HG02678 (cell line): ENCODE measurements at regions not wholly inside any gene's neighbourhood (a gene's known extent, or its start where the extent isn't known, plus 50 kb on each side); places are given as distances from the start of the nearest gene placed in this dataset.

Experiments used
- ATAC-seq: cut with Tn5 transposase; IDR thresholded peaks from one replicate; pipeline ENCODE4 v1.9.1; 2021; ENCODE audit warnings: mild to moderate bottlenecking, moderate library complexity; ENCODE audit not compliant: unreplicated experiment

DNA sequence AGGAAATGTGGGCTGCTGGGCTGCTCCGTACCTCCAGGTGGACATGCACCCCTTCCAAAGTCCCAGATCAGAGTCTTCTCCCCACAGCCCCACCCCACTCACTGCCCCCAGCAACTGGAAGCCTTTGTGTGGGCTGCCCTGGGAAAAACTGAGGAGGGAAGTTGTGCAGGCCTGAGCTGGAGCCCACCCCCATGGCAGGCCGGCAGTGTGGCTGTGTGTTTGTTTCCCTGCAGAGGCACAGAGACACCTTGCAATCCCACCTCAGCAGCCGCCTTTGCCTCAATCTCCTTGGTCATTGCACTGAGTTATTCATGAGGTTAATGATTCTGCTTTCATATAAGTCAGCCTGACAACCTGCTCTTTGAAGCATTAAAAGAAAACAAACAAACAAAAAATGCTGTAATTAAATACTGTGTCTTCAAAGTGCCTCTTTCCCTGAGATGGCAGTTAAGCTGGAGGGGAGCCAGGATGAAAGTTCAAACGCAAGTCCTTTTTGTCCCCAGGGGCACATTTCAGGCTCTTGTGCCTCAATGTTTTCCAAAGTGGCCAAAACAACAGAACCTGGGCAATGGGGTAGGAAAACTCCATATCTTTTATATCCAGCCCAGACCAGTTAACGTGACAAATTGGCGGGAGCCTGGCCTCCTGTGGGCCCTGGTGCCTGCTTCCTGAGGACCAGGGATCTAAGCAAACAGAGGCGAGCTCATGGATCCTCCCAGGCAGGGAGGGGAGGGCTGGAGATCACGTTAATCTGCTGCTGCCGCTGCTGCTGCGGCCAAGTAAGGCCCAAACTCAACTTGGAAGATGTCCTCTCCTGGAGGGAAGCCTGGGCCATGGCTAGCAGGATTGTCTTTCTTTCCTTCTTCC lies 51.9 kb upstream of the TSPAN11 start:
- no peak for ATAC-seq

DNA sequence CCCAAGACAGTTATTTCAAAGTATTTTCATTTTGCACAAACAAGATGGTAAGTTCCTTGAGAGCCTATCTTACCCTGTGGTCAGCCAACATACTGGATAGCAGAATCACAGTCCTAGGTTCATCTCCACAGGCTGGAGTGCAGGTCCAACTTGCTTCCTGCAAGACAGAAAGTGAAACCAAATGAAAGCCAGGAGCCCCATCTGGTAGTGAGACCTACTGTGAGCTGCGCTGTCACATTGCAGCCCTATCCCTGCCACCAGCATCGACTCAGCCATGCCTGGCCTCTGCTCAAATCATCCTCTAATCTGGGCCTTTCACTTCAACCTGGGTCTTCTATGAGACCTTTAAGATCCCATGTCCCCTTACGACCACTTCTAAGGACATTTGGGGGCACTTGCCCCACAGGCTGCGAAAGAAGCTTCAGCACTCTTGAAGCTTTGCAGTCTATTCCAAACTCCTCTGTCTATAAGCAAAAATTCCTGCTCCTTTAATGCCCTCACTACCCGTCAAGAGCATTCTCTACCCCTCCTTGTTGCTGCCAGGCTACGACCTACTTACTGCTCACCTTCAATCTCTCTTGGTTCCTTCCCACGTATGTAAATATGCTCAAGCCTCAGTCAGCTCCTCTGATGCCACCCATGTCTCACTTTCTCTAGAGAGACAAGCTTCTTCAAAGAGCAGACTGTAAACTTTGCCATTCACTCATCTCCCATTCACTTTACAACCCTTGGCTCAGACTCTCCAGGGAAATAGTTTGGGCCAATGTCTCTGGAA lies 55.9 kb upstream of the TSPAN11 start:
- no peak for ATAC-seq

DNA sequence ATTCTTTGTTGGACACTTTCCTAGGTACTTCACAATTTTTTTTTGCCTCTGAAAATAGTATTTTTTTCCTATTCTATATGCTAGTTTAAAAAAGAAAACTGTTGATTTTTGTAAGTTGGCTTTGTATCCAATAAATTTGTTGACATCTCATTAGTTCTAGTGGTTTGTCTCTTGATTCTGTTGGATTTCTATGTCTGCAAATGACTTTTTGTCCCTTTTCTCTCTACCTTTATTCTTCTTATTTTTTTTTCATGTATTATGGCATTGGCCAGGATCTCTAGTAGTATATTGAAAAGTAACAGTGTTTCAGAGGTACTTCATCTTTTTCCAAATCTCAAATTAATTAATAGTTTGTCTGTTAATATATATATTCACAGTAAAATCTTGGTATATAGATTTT lies 59.1 kb upstream of the TSPAN11 start:
- ATAC-seq: no peak

DNA sequence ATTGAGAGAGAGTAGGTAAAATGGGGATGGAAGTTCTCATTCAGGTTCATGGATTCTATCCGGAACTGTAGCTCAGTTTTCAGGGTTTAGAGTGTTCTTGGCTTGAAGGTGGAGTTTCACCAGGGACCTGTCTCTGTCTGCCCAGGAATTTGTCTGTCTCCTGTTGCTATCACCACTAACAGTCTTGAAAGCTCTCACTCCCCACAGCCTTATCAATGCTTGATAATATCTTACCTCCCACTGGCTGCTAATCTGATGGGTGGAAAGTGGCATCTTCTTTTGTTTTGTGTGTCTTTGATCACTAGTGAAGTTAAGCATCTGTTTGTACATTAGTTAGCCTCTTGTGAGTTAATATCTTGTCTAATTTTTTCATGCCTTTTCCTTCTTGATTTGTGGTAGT lies 60.3 kb upstream of the TSPAN11 start:
- no peak for ATAC-seq

DNA sequence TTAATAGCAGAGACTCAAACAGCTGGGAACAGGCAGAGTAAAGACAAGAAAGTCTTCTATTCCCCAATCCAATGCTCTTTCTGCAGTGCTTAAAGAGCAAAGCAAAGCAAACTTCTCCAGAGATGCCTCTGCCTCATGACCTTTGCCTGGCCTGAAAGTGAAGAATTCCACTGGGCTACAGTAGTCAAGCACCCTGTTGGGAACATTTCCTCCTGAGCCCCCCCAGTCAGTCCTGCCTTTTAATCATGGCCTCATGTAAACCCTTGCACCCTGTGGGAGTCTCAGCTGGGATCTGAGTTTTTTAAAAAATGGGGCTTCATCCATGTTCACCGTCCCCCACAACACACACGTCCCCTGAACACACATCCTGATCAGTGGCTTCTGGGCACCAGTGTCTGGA lies 62.7 kb upstream of the TSPAN11 start:
- ATAC-seq: no peak

DNA sequence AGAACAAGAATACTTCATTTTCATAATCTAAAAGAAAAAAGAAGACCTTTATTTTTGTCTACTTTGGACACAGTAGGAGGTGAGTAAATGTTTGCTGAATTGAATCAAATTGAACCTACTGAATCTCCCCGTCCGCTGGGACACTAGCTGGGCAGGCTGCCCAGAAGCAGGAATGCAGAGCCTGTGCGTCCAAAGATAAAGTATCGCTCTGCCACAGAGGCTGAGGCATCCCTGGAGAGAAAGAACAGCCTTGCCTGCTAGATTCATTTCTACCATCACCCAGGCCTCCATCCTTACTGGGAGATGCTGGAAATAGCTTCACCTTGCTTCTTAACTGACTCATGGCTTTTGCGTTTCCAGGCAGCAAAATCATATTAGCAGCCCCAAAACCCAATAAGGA lies 64.1 kb upstream of the TSPAN11 start:
- no peak for ATAC-seq

DNA sequence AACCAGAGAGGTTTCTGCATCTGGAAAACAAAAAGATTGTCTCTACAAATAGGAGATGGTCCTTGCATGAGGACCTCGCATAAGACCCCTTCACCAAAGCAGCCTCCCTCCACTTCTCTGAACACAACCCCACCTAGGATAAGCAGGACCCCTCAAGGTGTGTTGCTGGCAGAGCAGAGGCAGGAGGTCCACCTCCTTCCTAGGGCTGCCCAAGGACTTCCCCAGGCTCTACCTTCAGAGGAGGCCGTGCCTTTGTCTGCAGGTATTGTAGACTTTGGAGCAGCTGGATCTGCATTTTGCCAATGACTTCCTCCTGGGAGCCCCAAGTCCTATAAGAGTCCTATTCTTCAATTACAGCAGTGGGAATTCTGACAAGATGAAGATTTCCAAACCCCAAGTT lies 67.3 kb upstream of the TSPAN11 start:
- no peak for ATAC-seq

DNA sequence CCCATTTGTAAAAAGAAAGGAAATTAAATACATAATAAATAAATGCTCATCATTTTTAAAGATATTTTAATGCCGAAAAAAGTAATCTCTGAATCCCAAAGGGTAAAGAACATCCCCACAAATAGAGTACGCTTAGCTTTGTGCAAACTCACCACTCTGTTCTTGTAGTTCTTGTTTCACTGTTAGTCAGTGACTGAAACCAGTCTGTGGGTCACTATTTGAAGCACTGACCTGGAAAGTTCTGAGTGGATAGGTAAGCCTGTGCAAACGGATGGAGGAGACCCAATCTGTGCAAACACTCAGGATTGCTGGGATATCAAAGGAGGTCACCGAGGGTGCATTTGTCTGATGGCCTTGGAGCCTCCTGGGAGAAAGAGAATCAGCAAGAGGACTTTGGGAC lies 68.1 kb upstream of the TSPAN11 start:
- no peak for ATAC-seq

DNA sequence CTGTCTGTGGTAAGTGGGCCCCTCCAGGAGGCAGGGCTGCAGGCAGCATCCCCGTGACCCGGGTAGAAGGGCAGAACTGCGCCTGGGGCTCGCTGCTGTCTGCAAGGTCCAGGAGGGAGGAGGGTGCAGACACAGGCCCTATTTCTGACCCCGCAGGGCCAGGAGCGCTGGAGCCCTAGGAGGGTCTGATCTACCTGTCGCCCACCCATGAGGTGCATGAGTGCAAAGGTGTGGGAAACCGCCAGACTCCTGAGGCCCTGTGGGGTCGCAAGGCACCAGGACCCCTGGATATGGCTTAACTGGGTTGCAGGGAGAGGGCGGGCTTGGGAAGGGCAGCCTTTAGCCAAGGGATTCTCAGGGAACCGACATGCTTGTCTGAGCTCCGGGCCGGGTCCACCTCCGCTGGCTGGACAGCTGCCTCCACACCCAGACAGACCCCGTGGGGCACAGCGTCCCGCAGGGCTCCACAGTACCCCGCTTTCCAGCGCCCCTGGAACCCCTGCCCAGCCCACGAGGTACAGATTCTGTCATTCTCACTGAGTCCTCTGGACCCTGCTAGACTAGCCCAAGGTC lies 72.9 kb upstream of the TSPAN11 start:
- ATAC-seq: no peak

DNA sequence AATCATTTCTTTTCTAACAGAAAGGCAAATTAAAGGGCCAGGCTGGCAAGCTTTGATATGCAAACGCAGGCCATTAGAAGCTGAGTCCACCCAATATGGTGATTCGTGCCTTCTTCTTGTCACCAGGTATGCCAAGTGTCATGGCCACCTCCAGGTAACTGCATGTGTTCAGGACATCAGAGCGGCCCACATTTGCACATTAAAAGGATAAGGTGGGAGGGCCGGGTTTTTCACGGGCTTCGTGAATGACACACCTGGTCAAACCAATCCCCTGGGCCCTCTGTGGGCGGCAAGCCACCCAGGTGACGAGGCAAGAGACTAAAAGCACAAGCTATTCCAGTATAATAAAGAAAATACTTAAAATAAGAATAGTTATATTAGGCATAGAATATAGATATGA lies 75.9 kb upstream of the TSPAN11 start:
- no peak for ATAC-seq

DNA sequence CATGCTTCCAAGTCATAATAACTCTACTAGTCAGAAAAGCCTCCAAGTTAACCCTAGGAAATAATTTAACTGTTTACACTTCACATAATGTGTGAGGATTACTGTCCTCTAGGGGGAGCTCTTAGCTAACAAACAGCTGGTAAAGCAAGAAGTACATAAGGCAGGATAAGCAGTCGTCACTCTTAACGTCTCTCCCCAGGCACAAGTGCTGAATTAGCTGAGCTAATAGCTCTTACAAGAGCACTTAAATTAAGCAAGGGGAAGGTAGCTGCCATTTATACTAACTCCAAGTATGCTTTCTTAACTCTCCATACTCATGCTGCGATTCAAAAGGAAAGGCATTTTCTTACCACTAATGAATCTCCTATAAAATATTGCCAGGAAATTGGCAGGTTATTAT lies 79.3 kb upstream of the TSPAN11 start:
- ATAC-seq: no peak

DNA sequence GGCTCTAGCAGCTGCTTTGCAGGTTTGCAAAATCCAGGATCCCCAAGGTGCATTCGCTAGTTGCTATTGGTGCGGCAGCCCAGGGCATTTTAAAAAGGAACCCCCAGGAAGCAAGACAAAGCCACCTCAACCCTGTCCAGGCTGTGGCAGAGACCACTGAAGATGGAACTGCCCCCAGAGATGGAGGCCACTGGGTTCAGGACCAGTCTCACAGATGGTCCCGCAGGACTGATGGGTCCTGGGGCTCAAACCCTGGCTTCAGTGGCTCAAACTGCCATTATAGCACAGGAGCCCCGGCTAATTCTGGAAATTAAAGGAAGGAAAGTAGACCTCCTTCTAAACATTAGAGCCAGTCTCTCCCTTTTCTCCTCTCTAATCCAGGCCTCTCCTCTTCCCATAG lies 79.8 kb upstream of the TSPAN11 start:
- ATAC-seq: no peak

DNA sequence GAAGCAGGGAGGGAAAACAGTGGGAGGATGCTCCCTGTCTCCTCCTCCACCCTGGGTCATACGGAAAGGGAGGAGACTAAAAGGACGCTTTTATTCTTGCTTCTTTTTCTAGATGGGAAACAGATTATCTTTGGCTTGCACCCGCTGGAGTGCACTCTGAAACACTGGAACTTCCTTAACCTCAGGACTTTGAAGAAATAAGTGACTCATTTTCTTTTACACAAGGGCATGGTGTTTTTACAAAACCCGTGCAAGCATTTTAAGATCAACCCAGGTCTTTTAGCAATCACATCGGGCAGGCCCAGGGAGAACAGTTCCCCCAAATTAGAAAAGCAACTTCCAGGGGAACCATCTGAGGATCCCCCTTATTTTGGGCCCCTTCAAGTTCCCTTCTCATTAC lies 80.9 kb upstream of the TSPAN11 start:
- no peak for ATAC-seq

DNA sequence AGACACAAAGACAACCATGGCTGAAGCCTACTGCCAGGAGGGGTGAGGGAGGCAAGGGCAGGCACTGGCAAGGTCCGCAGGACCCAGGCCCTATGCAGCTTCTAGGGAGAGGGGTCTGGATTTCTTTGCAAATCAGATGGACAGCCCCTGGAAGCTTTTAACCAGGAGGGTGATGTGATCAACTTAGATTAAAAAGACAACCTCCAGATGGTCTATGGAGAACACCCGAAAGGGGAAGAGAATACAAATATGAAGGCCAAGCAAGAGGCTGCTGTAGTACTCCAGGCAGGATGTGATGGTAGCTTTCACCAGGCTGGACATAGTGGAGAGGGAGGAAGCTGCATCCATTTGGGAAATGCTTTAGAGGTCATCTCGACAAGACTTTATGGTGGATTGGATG lies 83.3 kb upstream of the TSPAN11 start:
- no peak for ATAC-seq

DNA sequence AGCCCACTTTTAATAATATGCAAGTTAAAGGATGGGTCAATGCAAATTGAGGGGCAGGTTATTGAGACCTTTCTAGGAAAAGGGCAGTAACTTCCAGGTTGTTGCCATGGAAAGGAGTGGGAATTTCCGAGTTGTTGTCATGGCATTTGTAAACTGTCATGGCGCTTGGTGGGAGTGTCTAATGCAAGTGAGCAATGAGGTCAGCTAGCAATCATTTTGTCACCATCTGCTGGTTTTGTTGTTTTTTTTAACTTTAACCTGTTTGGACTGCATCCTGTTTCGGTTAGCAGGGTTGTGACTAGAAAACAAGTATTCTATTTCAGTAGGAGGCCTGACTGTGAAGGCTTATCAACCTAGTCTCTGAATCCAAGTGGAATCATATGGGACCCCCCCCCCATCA lies 85.8 kb upstream of the TSPAN11 start:
- ATAC-seq: no peak

DNA sequence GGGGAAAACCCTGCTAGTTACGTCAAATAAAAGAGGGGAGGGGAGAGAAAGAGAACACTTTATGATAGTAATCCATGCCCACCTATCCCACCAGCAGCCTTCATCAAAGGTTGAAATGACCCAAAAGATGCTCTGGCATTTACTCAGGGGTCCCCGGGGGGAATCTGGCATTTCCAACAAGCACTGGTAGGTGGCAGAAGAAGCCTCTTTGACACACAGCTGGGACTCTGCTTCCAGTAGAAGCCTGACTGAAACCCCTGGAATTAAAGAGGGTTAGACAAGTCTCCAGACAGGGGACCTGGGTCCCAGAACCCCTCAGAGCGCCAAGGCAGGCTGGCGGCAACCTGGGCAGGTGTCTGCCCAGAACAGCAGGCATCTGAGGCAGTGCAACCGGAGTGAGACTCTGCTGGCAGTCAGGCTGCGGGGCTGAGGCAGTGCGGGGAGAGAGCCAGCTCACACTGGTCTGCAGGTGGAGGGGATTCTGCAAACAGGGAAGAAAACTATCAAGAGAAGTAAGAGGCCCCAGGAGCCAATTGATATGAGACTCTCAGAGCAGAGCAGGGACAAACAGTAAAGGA lies 85.0 kb upstream of the CAPRIN2 start:
- no peak for ATAC-seq

DNA sequence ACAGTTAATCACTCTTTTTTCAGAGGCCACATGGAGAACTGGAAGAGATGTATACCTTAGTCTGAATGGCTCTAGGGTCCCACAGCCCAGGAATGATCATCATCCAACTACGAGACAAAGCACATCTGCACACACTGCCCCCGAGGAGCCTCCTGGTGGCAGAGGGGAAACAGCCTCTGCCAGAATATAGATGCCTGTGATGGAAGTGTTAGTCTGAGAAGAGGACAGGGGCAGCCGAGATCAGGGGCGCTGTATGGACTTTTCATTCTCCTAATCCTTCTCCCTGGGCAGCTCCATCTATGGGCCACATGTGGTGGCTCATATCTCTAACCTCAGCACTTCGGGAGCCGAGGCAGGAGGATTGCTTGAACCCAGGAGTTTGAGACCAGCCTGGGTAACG lies 82.8 kb upstream of the CAPRIN2 start:
- no peak for ATAC-seq

DNA sequence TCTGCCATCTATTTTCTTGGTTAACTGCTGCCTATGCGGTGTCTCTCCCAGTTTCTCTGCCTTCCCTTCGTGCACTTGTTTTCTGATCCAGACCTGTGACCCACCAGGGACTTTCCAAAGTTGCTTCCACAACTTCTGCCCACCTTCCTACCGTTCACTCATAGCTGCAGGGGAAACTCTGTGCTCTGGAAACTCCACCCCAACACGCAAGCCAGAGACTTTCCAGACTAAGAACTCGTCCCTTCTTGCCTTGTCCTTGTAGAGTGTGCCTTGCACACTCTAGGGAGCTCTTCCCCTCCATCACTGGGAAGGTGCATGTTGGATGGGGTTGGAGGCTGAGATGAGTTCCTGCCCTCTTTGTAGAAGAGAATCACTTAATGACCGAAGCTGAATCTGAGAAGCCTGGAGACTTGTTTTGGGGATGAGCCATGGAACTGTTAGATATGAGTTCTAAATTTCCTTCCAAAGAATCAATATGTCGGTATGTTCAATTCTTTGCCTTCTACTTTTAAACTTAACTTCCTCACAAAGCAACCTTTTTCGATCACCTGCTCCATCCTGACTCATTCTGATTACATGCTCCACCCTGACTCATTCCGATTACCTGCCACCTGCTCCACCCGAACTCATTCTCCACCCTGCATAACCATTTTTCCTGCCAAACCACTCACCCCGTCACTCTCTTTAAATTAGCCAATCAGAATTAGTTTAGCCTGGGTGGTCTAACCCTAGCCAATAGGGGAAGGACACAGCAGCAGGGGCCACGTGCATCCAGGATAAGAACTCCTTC lies 82.1 kb upstream of the CAPRIN2 start:
- no peak for ATAC-seq

DNA sequence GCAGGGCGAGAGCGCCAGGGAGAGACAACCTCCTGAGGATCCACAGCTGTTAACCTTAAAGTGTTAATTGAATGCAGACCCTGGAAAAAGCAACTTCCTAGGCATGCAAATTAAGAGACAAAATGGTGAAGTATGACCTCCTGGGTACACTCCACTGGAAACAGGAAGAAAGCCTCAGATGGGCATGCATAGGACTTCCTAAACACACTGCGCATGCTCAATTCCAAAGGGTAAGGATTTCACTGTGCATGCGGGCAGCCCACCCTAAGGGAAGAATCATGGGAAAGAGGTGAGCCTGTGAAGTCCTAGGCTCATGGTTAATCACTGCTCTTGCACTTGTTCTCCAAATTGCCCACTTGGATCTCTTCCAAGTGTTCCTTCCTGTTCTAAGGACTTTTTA lies 80.5 kb upstream of the CAPRIN2 start:
- ATAC-seq: no peak

DNA sequence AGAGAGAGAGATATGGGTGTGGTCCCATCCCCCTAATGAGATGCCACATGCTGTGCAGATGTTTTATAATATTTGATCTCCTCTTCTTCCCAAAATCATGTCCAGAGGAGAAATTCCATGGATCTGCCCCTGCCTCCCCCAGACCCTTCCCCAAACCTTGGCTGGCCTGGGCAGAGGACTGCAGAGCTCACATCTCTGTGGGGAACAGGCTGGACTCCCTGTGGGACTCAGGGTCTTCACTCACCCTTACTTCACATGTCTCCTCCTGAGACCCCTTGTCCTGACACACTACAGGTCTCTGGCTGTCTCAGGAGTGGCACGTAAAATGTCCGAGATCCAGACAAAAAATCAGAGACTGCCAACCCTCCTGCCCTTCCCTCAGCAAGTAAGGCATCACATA lies 76.0 kb upstream of the CAPRIN2 start:
- no peak for ATAC-seq

DNA sequence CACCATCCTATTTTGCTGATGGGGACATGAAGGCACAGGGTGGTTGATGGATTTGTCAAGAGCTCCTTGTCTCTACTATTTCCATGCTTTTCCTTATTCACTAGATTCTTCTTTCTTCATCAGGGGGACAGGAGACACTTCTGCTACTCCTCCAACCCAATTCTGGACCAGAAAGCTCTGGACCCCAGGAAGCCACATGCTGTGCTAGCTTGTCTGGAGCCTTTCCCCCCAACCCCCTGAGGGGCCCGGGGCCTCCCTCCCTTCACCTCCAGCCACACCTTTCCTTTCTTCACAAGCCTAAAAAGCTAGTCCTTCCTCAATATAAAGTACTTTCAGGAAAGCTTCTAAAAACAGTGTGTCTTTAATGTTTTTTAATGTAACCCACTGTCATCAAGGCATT lies 75.1 kb upstream of the CAPRIN2 start:
- no peak for ATAC-seq
